SH-SY5Y (cell line): ENCODE measurements at regions not wholly inside any gene's neighbourhood (a gene's known extent, or its start where the extent isn't known, plus 50 kb on each side); places are given as distances from the start of the nearest gene placed in this dataset.

Experiments used
- GATA2 ChIP-seq: IDR thresholded peaks from 2 replicates; pipeline ENCODE4 v1.6.1; 2011; ENCODE audit warnings: mild to moderate bottlenecking, low read depth, low read length
- GATA3 ChIP-seq: IDR thresholded peaks from 2 replicates; pipeline ENCODE4 v1.6.1; 2011; ENCODE audit warnings: low read depth, mild to moderate bottlenecking, low read length, moderate library complexity

GRCh38 chr6:165886169-165886568 is 223.1 kb upstream of the PDE10A start:
- TF ChIP-seq GATA2 = no peak
- TF ChIP-seq GATA3 = no peak
